ENCODE measurements at regions not wholly inside any gene's neighbourhood (a gene's known extent, or its start where the extent isn't known, plus 50 kb on each side); places are given as distances from the start of the nearest gene placed in this dataset.
"Not testable (repeated sequence)": the region's sequence is repeated elsewhere in the genome, so short reads cannot be mapped to it uniquely, and the experiment has no call there.

DNA sequence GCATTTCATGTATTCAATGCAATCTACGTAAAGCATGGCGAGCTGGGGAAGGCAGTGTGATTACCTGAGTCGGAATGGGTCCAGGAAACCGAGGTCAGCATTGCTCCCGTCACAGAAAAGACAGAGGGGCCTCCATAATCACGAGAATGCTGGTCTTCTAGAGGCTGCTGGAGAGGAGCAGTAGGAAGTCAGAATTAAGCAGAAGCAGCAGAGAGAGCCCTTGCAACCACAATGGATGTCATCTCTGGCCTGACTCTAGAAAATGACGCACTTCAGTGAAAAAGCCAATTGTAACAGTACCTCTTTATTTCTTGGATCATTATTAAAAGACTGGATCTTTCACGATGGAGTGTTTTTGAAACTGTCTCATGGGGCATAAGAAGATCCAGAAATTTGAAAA lies 69.5 kb upstream of the FOXN3 start:
- no peak for DNase-seq

- peak; percentile 22 for DNase-seq
These were observed 68.2 kb upstream of the FOXN3 start for GRCh38 chr14:89485264-89485663.

GRCh38 chr14:89484051-89484844 lies 67.2 kb upstream of the FOXN3 start:
- no peak for DNase-seq

DNA sequence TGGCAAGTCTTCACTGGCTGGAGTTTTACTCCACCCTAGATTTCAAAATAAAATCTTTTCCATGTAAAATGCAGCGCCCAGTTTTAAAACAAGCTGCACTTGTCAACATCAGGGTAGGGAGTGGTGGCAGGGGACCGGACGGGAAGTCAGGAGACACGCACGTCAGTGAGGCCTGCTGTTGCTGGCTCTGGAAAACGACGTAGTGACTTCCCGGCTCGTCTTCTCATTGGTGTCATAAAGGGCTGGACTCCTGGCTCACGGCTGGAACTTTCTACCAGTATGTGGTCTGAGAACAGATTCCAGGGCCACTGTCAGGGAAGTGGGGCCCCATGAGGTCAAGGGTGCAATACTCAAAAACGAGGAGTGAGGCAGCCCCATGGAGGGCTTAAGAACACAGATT lies 64.2 kb upstream of the FOXN3 start:
- no peak for DNase-seq

DNA sequence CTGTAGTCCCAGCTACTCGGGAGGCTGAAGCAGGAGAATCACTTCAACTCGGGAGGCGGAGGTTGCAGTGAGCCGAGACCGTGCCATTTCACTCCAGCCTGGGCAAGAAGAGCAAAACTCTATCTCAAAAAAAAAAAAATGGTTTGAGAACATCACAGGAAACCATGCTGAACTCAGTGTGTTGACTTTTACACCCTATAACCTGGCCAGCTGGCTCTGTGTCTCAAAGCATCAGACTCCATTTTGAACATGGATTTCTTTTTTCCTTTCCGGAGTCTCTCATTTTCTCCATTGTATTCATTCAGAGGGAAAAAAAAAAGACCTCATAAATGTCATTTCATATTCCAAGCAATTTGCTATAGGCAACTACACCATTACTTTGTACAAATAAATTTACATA lies 63.2 kb upstream of the FOXN3 start:
- no peak for DNase-seq

DNA sequence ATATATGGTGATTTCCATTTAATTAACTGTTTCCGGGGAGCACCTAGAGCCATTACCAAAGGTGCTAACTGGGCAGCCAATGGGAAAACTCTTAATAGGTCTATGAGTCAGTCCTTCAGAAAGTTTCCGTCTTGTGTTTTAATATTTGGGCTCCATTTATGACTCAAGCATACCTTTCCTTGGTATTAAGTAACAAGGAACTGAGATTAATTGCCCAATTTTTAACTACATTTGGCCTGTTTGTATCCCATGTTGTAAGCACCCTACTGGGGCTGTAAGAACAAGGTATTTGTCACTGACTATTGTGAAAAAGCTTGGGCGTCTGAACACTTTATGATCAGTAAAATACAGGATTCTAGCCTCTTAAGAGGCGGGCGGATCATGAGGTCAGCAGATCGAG lies 62.8 kb upstream of the FOXN3 start:
- DNase-seq, result no peak

DNA sequence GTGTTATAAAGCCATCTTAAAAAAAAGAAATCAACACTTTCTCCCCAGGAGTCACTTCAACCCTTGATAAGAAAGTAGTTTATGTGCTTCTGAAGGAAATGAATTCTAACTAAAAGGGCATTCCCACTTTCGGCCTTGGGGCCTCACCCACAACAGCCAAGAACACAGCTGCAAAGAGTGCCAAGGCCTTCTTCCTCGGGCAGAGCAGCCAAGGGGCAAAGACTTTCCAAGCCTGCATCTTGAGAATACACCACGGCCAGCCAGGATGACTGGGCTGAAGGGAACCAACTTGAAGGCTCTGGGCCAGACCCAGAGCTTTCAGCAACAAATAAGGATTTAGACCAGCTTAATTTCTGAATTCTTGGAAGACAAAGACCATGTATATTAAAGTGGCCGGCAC lies 60.4 kb upstream of the FOXN3 start:
- DNase-seq, result no peak

GRCh38 chr14:89476354-89476896 lies 59.4 kb upstream of the FOXN3 start:
- DNase-seq, result no peak

- DNase-seq, result no peak
These were observed 57.4 kb upstream of the FOXN3 start for GRCh38 chr14:89474464-89474863.

GRCh38 chr14:89473989-89474388 lies 57.0 kb upstream of the FOXN3 start:
- no peak for DNase-seq

DNA sequence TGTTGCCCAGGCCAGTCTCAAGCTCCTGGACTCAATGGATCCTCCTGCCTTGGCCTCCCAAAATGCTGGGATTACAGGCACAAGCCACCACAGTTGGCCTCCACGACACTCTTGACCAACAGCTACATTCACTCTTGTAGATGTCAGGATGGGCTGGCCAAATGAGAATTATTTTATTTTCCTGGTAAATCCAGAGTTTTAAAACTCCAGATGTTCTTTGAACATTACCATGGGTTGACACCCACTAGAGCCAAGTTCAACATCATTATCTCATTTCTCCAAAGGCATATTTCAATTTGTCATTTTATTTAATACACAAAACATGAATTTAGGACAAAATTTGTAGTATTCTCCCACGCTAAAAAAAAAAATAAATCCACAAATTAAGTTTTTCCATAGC lies 56.5 kb upstream of the FOXN3 start:
- no peak for DNase-seq

DNA sequence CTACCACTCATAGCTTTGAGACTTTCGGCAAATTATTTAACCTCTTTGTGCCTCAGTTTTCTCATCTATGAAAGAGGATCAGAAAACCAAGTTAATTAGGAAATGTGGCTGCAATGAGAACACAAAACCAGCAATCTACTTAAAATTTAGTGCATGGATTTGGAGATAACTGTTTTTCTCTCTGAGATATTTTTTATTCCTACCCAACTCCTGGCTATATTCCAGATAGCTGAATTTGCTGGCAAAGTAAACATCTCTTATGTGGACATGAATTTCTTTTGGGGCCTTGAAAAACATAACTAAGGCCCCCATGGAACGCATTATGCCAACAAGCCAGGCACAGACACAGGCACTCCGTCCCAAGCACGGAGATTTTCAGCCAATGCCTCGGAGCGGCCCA lies 53.4 kb upstream of the FOXN3 start:
- no peak for DNase-seq

- DNase-seq, result no peak
These were observed 52.5 kb upstream of the FOXN3 start for GRCh38 chr14:89469210-89470198.

- no peak for DNase-seq
These were observed 51.5 kb upstream of the FOXN3 start for GRCh38 chr14:89468566-89468965.

DNA sequence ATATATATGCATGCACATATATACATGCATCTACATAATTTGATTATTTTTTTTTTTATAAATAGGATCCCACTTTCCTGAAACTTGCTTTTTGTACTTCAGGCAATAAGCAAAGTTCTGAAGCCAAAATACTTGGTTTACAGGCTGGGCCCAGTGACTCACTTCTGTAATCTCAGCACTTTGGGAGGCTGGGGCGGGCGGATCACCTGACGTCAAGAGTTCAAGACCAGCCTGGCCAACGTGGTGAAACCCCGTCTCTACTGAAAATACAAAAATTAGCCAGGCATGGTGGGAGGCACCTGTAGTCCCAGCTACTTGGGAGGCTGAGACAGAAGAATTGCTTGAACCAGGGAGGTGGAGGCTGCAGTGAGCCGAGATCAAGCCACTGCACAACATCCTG lies 51.0 kb upstream of the FOXN3 start:
- not testable (repeated sequence) for DNase-seq

- DNase-seq, result peak; percentile 34
These were observed 49.9 kb upstream of the FOXN3 start for GRCh38 chr14:89466944-89467343.
